AG04450 (cell line): ENCODE measurements at regions not wholly inside any gene's neighbourhood (a gene's known extent, or its start where the extent isn't known, plus 50 kb on each side); places are given as distances from the start of the nearest gene placed in this dataset.
"Not testable (repeated sequence)": the region's sequence is repeated elsewhere in the genome, so short reads cannot be mapped to it uniquely, and the experiment has no call there.

Experiments
- CTCF ChIA-PET: fragments of 300-600, 350-600 bp; formaldehyde crosslinking; extraction: SDS; loops from one replicate; lab custom pipeline; 2022; ENCODE audit warnings: antibody characterized with exemption, inconsistent platforms; lab: Charles Lee
- POLR2A ChIA-PET: fragments of 350-600 bp; formaldehyde crosslinking; extraction: SDS; loops from one replicate; lab custom pipeline; 2021; ENCODE audit warnings: antibody characterized with exemption, inconsistent platforms; lab: Yijun Ruan, JAX
- DNase-seq: peaks from one replicate; pipeline ENCODE4 v3.0.0-alpha.2; 2011; ENCODE audit warnings: low read depth, low spot score
- H3K27ac ChIP-seq: one replicate; pipeline ENCODE4 v1.5.1; 2012; ENCODE audit warnings: low read depth, low read length, control low read depth
- H3K27me3 ChIP-seq: one replicate; pipeline ENCODE4 v1.6.0; 2012; ENCODE audit warnings: low read length; ENCODE audit not compliant: control insufficient read depth, insufficient read depth
- H3K4me3 ChIP-seq: 2 replicates; pipeline ENCODE4 v1.5.1; 2011; ENCODE audit warnings: mild to moderate bottlenecking, low read depth, low read length, control low read depth
- H3K9me3 ChIP-seq: 2 replicates; pipeline ENCODE4 v1.5.1; 2012; ENCODE audit warnings: low read length; ENCODE audit not compliant: control insufficient read depth, insufficient read depth
- CTCF ChIP-seq: IDR thresholded peaks from 2 replicates; pipeline ENCODE4 v1.5.1; 2011; ENCODE audit warnings: low read depth, low read length, control low read depth, inconsistent platforms

GRCh38 chr6:11890849-11891248 lies 112.2 kb upstream of the ADTRP start:
- H3K4me3 ChIP-seq = no peak overlapping the region
- POLR2A ChIA-PET = no interaction called here
- H3K9me3 ChIP-seq = no peaks in the 10 kb centered on the region
- no peak for TF ChIP-seq CTCF
- CTCF ChIA-PET = no interaction called here
- H3K27me3 ChIP-seq = no peaks in the 10 kb centered on the region
- H3K27ac ChIP-seq = no peak overlapping the region
- DNase-seq = no peak

GRCh38 chr6:11890209-11890608 lies 111.6 kb upstream of the ADTRP start:
- POLR2A ChIA-PET = no interaction called here
- CTCF ChIA-PET = no interaction called here
- TF ChIP-seq CTCF = no peak

GRCh38 chr6:11889572-11889971 lies 111.0 kb upstream of the ADTRP start:
- Histone ChIP-seq H3K9me3 (no peaks in the 10 kb centered on the region), H3K27ac (no peak overlapping the region), H3K27me3 (no peaks in the 10 kb centered on the region), H3K4me3 (no peak overlapping the region)
- TF ChIP-seq CTCF = no peak
- no peak for DNase-seq
- ChIA-PET POLR2A (no interaction called here), CTCF (interaction anchor here (0.6 kb wide), 2 partner anchors 72 to 408 kb away, joined by 4 to 6 read pairs; no protein-coding TSS in a partner anchor)

More at GRCh38 chr6:11890209-11890608, 111.6 kb upstream of the ADTRP start:
- H3K27ac ChIP-seq = no peak overlapping the region
- H3K9me3 ChIP-seq = no peaks in the 10 kb centered on the region
- H3K27me3 ChIP-seq = no peaks in the 10 kb centered on the region
- no peak for DNase-seq
- H3K4me3 ChIP-seq = no peak overlapping the region

- DNase-seq = no peak
- no peak for TF ChIP-seq CTCF
- H3K27ac ChIP-seq = no peak overlapping the region
- no peak overlapping the region for H3K4me3 ChIP-seq
- no peaks in the 10 kb centered on the region for H3K27me3 ChIP-seq
- POLR2A ChIA-PET = interaction anchor here (0.7 kb wide), 1 partner anchor 357 kb away, joined by 3 read pairs; no protein-coding TSS in a partner anchor
- CTCF ChIA-PET = interaction anchor here (0.6 kb wide), 1 partner anchor 409 kb away, joined by 4 read pairs; no protein-coding TSS in a partner anchor
- no peaks in the 10 kb centered on the region for H3K9me3 ChIP-seq
Measured at GRCh38 chr6:11888727-11889126, 110.1 kb upstream of the ADTRP start.

GRCh38 chr6:11885159-11885558 lies 106.6 kb upstream of the ADTRP start:
- DNase-seq = no peak
- H3K4me3 ChIP-seq = no peak overlapping the region
- H3K9me3 ChIP-seq = no peaks in the 10 kb centered on the region
- POLR2A ChIA-PET = no interaction called here
- H3K27ac ChIP-seq = no peak overlapping the region
- TF ChIP-seq CTCF = no peak
- no peaks in the 10 kb centered on the region for H3K27me3 ChIP-seq
- CTCF ChIA-PET = no interaction called here

GRCh38 chr6:11883471-11883870 lies 104.9 kb upstream of the ADTRP start:
- H3K4me3 ChIP-seq, CTCF ChIA-PET, H3K9me3 ChIP-seq, H3K27me3 ChIP-seq, DNase-seq, POLR2A ChIA-PET, H3K27ac ChIP-seq: not testable (repeated sequence)

- H3K27ac ChIP-seq, H3K4me3 ChIP-seq, POLR2A ChIA-PET, DNase-seq, H3K9me3 ChIP-seq, CTCF ChIA-PET, H3K27me3 ChIP-seq: not testable (repeated sequence)
Measured at GRCh38 chr6:11880156-11880555, 101.6 kb upstream of the ADTRP start.
